GF-D8 (cell line): ENCODE measurements at regions not wholly inside any gene's neighbourhood (a gene's known extent, or its start where the extent isn't known, plus 50 kb on each side); places are given as distances from the start of the nearest gene placed in this dataset.

Source experiments
- DNase-seq: peaks from one replicate; lab custom pipeline; 2025; lab: John Stamatoyannopoulos, UW

DNA sequence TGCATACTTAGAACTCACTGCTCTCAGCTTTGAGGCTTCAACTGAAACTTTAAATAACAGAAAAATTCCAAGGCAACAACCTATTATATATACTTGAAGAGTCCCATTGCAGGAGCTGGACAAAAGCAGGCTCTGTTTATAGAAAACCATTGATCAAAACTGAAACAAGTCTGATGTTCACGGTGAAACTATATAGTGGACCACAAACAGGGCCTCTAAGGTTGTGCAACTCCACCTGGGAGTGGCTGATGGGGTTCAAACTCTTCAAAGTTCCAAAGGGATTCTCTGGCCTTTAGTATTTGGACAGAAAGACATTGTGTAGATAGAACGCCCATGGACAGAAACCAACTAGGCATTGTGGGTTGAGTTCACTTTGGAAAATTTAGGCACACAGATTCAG, 140.3 kb downstream of the ZC3H11B start:
- DNase-seq, result no peak

DNA sequence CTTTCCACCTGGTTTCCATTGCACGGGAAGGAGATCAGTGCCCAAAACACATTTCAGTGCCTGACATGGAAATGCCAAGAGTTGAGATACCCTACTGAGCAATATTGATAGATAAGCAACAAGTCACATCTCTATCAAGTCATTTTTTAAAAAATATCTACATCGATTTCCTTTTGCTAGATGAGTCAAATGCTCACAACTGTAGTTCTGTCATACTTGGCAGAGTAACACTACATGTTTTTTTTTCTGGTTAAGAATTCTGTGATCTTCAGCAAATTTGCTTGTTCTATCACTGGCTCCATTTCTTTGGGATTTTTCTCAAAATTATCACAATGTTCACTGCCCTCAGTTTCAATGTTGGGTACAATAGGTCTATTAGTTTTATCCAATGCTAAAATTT, 145.4 kb downstream of the ZC3H11B start:
- no peak for DNase-seq

DNA sequence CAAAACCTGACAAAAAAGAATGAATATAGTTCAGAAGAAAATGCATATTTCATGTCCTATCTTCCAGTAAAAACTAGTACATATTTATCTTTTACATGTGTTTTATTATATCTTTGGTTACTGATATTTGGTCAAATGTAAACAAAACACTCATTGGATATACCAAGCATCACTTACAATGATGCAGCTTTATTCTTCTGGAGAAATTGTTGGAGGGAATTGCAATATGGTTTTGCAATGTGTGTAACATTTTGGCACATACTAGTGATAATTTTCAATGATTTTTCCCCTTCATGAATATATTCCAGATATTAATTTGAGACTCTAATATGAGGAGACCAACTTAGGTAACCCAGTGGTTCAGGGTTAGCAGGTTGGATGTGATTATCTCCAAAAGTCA, 146.1 kb downstream of the ZC3H11B start:
- no peak for DNase-seq

DNA sequence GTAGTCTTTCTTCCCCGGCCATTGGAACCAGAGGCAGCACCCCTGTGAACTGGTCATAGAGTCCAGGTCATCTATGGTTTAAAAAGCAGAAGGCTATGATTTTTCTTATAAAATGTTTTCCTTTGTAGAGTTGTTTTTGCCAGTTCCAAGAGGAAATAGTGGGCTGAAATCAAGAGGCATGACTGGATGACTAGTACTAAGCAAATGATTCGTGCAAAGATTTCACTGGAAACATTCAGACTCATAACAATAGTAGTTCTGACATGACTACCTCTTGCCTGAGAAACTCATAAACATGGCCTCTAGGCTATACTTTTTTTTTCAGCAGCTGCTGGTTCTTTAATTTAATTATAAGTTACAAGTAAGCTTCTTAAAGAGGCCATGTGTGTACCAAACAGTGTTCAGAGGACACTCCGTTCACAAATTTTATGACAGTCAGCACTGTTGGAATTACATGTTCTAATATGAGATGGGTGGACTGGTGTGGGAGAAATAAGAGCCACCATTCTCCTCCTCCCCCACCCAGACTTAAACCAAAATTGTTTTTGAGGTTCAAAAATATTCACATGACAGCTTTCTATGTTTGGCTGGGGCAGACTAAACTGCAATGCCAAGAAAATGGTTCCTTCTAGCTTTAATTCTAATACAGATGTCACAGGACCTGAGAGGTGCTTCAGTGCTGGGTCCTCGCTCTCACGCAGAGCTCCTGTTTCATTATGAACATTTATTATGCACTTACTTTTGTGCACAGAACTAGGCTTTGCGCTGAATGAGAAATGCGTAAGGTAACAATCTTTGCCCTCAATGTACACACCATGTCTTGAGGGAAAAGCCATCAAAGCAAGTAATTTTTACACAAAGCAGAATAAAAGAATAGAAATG, 147.5 kb downstream of the ZC3H11B start:
- no peak for DNase-seq

DNA sequence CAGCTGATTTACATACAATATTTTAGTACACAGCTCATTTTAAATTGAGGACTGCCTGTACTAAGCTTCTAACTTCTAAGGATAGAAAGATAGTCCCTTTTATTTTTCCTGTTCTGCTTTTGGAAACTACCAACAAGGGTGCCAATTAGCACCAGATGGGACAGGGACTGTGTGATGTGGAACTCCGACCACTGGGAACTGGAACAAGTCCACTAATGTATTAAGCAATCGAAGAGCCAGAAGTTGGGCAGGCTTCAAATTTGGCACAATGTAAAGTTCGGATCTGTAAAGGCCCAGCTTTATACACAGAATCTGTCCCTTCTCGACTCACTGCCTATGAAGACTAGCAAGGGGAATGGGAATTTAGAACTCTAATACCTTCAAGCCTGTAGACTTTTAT, 149.3 kb downstream of the ZC3H11B start:
- DNase-seq, result no peak

DNA sequence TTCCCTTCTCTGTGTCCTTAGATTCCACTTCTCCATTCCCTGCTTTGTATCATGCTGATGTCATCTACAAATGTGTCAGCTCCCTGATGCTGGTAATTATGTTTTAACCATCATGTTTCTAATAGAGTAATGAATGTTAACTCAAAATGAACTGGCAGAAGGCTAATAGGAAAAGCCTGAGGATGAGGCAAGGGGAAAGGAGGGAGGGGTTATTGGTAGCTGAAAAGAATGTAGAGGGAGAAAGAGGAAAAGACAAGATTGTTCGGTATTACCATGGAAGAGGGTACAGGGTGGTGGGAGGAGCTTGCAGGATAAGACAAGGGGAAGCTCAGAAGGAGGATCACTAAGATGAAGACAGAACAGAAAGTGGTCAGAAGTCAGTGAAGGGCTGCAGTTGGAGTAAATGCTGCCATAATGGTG, 150.9 kb downstream of the ZC3H11B start:
- no peak for DNase-seq

DNA sequence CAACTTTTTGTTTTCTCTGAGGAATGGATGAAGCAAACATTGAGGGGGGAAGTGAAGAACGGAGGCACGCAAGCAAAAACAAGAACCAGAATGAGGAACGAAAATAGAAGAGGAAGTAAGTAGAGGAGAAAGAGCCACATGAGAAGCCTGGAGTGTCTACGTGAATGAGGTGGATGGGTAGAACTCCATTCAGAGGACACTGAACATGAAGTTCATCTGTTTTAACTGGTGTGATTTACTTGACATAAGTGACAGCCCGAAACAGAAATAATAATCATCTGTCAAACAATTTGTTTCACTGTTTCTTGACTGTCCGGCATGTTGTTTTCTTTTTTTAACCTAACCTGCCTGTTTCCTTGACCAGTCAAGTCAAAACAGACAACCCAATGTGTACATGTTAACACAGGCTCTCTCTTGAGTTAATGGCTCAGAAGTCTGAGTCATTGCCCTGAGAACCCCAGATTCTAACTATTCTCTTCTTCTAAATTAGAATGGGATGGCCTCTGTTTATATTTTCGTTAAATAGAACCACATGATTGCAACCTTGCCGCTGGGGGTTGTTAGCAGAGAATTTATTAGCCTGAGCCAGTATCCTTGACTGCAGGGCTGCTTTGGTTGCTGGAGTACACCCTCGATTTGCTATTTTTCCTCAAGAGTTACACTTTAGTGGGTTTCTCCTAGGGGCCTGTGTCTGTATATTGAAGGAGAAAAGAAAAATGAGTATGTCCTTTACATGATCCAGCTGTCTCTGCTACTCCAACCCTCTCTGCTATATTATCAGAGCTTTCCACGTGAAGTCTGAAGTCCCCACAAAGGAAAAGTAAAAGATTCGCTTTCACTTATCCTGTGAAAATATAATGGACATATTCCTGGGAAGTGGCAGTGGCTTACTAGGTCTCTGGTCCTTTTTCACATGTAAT, 151.7 kb downstream of the ZC3H11B start:
- peak; percentile 34 for DNase-seq

DNA sequence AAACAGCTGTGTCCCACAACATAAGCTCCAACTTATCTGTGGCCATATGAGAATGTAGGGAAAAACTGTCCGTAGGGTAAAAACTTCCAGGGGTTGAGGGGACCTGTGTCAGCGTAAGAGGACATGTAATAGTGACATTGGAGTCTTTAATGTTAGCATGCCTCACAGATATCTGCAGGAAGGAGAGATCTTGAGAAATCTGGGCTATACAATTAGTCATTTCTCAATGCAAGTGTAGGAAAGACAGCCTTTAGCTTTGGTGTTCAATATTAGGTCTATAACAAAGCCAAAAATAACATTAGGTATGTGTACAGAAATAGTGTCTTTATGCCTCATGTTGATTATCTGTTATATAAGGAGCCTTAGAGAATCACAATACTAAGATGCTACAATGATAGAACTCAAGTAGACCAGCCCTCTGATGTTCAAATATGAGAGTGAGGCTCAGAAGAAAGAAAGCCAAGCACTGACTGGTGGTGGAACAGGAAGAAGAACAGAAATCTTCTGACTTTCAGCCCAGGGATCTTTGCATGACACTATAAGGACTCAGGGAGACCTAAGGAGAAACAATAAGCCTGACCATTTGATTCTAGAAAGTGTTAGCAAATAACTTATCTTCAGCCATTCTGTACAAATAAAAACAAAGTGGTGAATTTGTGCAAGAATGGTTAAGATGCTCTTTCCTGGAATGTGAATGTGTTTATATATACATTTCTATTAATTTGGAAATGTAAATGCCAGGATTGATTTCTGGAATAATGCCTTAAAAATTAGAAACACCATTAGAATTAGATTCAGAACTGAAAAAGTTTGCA, 152.6 kb downstream of the ZC3H11B start:
- DNase-seq, result no peak

DNA sequence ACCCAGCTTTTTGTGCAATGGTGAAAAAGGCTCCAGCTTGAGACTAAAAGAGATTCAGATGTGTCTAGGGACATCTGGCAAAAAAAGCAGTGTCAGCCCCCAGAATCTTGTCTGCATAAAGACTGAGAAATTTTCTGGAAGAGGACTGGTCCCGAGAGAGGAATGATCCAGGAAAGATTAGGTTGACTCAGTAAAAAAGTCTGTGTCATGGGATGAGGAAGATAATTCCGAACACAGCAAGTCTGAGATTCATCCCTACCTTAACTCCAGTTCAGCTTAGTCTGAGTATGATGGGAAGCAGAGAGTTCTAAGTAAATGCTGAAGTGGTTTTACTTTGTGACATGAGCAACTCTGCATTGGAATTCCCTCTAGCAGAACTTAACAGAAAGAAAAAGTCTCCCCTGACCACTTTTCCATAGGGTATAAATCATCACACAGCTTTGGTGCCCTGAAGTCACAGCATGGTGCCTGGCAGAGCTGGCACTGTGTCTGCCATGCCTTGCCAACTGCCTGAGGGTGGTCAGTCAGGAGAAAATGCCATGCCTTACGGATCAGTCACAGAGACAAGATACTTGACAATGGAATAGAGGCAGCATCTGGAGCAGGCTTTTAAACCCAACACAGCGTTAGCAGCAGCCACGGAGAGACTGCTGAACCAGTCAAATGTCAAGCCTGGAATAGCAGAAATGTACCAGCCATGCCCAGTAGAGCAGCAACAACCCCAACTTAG, 153.4 kb downstream of the ZC3H11B start:
- DNase-seq, result no peak

DNA sequence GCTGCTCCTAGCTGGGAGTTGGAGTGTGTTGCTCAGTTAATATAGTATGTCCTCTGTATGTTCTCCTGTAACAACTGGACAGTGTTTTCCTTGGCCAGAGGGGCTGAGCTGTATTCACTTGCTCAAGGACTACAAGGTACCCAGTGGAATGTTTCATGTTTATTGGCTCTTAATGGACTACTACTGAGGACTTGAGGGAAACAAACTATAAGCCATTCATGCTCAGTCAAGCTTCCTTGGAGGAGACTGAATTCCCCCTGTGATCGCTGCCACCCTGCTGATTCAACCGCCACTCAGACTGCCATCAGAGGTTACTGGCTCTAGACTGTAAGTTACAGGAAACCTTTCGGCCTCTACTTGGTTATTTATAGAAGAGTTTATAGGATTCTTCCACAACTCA, 166.6 kb downstream of the ZC3H11B start:
- no peak for DNase-seq

DNA sequence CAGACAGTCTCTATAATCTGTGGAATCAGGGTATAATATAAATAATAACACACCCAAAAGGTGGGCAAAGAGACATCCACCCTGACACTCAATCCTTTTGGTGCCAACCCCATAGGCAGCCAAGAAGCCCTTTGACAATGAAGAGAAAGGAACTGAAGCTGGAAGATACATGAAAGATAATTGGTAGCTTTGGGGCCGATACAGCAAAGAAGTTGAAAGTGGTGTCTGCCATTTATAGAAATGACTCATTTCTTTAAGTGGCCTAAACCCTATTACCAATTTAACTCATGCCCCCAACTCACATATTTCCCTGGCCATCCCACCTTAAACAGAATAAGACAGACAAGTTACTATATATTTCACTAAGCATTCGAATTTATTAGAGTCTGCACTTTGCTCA, 167.0 kb downstream of the ZC3H11B start:
- DNase-seq, result no peak

DNA sequence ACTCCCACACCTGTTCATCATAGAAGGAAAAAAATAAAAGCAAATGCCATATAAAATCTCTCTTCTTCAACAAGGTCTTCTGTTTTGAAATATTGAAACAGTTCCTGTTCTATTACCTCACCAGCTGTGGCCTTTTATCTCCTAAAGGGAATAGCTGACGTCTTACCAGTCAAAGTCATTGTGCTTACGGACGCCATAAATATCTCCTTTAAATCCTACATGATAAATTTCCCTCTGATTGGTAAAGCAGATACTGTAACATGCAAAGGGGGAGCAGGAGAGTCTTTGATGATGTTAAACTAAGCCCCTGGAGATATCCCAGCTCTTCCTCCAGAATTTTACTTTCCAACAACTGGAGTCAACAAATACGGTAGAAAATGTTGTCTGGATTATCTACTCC, 168.4 kb downstream of the ZC3H11B start:
- no peak for DNase-seq

DNA sequence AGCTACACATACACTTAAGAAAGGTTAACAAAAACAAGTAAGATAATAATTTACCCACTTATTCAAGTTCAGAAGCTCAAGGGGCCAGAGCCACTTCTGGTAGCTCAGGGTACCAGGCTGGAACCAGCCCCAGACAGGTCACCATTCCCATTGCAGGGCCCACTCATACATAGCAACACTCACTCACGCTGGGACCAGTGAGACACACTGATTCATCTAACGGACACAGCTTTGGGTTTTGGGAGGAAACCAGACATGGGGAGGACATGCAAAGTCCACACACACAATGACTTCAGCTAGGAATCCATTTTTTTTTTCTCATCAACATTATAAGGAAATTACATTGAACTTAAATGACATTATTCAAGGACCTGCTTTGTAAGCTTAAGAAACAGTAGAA, 169.1 kb downstream of the ZC3H11B start:
- DNase-seq, result no peak

DNA sequence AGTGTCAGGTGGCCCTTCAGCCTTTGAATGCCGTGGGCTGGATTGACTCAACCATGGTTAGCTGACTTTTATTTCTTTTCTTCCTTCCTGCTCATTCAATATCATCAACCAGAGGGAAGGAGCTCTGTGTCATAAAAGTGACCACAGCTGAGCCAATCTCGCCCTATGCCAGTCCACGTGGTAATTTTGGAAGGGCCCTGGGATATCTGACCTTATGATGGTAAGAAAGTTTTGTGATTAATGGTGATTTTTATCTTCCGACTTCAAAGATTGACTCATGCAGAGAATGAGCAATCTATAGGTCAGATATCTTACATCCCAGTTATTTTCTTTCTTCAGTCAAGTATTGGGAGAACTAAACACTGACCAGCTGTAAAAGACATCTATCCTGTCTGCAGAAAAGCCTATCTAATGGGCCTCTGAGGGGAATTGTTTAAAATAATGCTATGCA, 170.3 kb downstream of the ZC3H11B start:
- no peak for DNase-seq

DNA sequence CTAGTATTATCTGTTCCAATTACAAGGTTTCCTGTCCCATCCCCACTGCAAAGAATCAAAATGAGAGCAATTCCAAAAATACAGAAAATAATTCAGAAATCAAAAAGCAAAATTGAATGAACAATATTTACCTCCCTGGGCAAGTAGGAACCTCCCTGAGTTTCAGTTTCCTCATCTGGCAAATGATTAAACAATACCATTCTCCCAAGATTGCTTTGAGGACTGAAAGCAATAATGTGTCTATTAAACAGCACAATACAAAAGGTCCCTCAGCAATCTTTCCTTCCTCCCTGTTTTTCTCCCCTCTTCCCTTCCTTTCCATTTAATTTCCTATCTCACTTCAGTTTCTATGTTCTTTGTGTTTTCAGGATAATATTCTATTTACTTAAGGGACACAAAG, 171.0 kb downstream of the ZC3H11B start:
- no peak for DNase-seq

DNA sequence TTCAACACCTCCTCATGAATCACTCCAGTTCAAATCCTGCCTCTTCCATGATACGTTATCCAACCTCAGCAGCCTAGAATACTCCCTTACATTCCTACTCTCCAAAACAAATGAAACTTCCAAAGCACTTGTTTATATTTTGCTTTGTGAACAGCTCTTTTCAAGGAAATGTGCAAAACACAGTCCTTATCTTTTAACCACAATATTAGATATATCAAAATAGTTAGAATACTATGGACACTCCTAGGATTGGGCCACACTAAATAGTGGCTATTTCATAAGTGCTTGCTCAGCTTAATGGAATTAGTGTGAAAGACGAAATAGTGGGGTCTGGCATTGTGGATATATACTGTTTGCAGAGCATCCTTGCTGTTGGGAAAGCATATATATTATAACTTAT, 173.5 kb downstream of the ZC3H11B start:
- DNase-seq, result no peak

DNA sequence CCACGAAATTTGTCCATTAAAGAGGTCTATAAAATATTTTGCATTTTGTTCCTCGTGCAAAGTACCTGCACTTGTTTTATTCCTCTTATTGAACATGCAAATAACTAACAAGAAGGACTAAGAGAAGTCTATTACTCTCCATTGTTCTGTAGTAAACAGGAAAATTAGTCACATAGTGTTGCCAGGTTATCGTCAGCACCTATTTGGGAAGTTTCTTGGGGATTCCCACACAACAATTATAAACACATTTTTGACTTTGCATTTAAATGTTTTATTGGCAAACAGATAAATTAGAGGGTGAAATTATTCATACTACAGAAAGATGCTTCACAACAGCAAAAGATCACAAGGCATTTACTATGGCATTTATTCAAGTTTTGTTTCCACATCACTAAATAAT, 174.5 kb downstream of the ZC3H11B start:
- no peak for DNase-seq

DNA sequence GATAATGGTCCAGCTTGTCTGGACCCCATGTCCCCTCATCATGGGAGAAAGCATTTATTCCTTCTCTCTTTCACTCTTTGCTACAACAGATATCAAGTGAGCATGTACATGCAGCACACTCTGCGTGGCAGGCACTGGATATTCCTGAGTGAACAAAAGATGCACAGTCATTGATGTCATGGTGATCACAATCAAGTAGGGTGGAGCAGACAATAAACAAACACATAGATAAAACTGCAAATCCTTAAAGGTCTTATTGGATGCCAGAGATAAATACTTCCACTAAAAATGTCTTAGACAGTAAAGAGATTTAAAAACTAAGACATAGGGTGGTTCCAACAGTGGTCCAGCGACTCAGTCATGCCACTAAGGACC, 178.0 kb downstream of the ZC3H11B start:
- DNase-seq, result no peak

DNA sequence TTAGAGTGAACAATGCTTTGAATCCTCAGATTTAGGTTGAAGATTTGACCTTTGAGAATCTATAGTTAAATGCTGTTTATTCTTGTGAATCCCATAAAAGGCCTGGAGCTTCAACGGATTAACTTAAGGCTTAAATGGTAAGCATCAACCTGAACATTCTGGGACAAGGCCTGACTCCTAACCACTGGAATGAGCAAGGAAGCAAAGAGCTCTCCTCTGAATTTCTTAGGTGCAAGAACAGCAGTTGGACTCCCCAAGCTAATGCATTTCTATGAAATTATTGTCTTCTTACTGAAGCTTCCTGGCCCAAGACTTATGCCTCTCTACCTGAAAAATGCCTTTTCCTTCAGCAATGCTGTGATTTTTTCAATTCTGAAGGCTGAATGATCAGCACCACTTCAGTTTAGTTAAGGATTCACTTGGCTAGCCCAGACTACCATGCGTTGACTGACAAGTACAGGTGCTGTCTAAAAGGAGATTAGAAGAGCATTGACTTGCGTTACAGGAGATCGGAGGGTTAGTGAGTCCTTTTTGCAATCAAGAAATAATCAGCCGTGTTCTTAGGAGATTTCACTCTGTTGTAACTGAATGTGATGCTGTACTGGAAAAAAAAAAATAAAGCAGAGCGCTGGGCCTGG, 178.5 kb downstream of the ZC3H11B start:
- no peak for DNase-seq

DNA sequence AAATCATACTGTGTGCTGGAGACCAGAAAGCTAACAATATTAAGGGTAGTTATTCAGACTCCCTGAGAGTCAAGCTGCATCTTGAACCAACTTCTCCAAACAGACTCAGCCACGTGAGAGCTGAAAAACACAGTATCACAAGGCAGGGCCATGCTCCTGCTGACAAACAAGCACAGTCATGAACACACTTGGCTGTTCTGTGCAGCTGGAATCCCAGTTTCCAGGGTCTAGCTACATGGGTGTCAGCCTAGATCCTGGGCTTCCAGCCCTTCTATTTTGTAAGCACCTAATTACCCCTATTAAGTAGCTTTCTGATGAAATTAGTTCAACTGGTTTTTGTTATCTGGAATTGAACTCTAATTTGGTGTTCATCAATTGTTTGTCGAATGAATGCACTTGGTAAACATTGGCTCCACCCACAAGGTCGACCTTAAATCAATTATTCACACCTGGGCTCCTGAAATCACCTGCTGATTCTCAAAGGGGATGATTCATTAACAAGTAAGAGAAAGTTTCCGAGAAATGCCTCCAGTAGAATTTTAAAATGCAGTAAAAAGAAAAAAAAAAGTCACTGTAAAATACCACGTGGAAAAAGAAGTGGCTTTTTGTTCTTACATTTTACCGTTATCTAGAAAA, 179.3 kb downstream of the ZC3H11B start:
- DNase-seq, result no peak

DNA sequence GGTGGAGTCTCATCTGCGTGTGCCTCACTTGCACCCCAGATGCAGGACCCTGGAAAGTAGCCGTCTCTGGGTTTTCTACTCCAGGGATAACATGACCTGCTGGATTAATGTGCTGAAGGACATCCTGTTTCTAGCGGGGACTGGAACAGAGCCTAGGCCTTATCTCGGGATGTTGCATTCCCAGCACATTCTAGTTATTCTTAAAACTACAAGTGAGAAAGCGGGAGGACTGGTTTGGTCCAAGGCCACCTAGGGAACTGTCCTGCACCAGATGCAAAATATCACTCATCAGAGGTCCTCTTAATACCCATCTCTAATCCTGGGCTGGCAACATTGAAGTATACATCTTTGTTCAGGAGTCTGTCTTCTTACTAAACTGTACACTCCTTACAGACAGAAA, 179.9 kb downstream of the ZC3H11B start:
- no peak for DNase-seq
